Calu3 (cell line): ENCODE measurements at regions not wholly inside any gene's neighbourhood (a gene's known extent, or its start where the extent isn't known, plus 50 kb on each side); places are given as distances from the start of the nearest gene placed in this dataset.

Experiments used
- BruUV-seq: library from RNA; stranded (reverse); fragments of 400-500 nt; replicated peaks from 2 replicates; lab custom pipeline; 2021; lab: Mats Ljungman, UMichigan
- CTCF ChIA-PET: fragments of 300-600 bp; sonication (Branson Sonifier 250); formaldehyde crosslinking; loops from one replicate; lab custom pipeline; 2022; ENCODE audit warnings: antibody characterized with exemption; lab: Charles Lee
- DNase-seq: peaks from one replicate; pipeline ENCODE4 v3.0.0; 2022
- H3K27ac Mint-ChIP-seq: one replicate; pipeline ENCODE4 v1.8.0; 2022; ENCODE audit warnings: mixed read lengths; ENCODE audit not compliant: unreplicated experiment
- H3K27me3 Mint-ChIP-seq: one replicate; pipeline ENCODE4 v1.8.0; 2022; ENCODE audit warnings: mixed read lengths; ENCODE audit not compliant: unreplicated experiment
- H3K36me3 Mint-ChIP-seq: one replicate; pipeline ENCODE4 v1.8.0; 2022; ENCODE audit warnings: mild to moderate bottlenecking, moderate library complexity, mixed read lengths; ENCODE audit not compliant: insufficient read depth, unreplicated experiment
- H3K4me1 Mint-ChIP-seq: one replicate; pipeline ENCODE4 v1.8.0; 2022; ENCODE audit warnings: mild to moderate bottlenecking, low read depth, mixed read lengths; ENCODE audit not compliant: unreplicated experiment
- H3K4me3 Mint-ChIP-seq: one replicate; pipeline ENCODE4 v1.8.0; 2022; ENCODE audit warnings: mild to moderate bottlenecking, low read depth, moderate library complexity, mixed read lengths; ENCODE audit not compliant: unreplicated experiment
- H3K9me3 Mint-ChIP-seq: one replicate; pipeline ENCODE4 v1.8.0; 2022; ENCODE audit warnings: low read depth, mixed read lengths; ENCODE audit not compliant: unreplicated experiment
- intact Hi-C: fragments of 100-400 bp; cut with micrococcal nuclease; formaldehyde crosslinking; loops from one replicate; pipeline ENCODE4 v1.10.0; 2022; ENCODE audit not compliant: unreplicated experiment
- TF ChIP-seq, protein P1 (sequence below): fragments of 200-600 bp; IDR thresholded peaks from one replicate; pipeline ENCODE4 v1.8.0; 2022; ENCODE audit warnings: antibody characterized with exemption; ENCODE audit not compliant: unreplicated experiment

DNA sequence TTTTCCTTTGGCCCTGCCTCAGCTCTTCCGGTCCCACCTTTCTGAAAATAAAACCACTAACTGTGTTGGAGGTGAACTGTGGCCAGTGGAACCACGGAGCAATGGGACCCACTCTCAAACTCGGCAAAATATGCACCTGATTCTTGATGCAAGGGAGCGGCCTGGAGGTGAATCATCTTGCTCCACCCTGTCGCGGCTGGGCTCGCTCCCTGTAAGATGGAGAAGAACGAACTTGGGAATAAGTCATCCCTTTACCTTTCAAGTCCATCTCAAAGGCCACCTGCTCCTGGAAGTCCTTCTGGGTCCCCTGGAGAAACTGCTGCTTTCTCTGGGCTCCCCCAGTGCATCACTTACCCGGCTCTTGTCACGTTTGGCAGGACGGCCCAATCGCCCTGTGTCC lies 309.9 kb downstream of the BCL11B start:
- TF ChIP-seq, protein P1, sequence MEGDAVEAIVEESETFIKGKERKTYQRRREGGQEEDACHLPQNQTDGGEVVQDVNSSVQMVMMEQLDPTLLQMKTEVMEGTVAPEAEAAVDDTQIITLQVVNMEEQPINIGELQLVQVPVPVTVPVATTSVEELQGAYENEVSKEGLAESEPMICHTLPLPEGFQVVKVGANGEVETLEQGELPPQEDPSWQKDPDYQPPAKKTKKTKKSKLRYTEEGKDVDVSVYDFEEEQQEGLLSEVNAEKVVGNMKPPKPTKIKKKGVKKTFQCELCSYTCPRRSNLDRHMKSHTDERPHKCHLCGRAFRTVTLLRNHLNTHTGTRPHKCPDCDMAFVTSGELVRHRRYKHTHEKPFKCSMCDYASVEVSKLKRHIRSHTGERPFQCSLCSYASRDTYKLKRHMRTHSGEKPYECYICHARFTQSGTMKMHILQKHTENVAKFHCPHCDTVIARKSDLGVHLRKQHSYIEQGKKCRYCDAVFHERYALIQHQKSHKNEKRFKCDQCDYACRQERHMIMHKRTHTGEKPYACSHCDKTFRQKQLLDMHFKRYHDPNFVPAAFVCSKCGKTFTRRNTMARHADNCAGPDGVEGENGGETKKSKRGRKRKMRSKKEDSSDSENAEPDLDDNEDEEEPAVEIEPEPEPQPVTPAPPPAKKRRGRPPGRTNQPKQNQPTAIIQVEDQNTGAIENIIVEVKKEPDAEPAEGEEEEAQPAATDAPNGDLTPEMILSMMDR = no peak
- CTCF ChIA-PET = no interaction called here
- intact Hi-C loops = no loop called here
- H3K27ac Mint-ChIP-seq = no peak overlapping the region
- H3K9me3 Mint-ChIP-seq = no peaks in the 10 kb centered on the region
- no peak for DNase-seq
- no TSS peak for BruUV-seq
- H3K36me3 Mint-ChIP-seq = no peaks in the 10 kb centered on the region
- no peak overlapping the region for H3K4me3 Mint-ChIP-seq
- H3K4me1 Mint-ChIP-seq = peaks cover 11% of the 10 kb centered on the region
- peaks cover 23% of the 10 kb centered on the region for H3K27me3 Mint-ChIP-seq

DNA sequence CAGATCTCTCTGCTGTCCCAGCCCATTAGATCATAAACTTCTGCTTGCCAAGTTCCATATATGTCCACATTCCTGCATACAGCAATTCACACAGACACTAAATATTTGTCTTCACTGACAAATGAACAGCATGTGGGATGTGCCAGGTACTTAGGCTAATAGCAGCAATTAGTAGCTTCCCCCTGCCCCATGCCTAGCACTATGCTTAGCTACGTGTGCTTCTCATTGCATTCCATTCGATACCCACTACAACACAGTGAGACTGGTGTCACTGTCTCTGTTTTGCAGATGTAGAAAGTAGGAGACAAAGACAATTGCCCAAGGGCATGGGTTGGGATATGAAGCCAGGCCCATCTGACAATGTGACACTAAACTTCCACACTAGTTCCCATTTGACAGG lies 308.4 kb downstream of the BCL11B start:
- no TSS peak for BruUV-seq
- Mint-ChIP-seq H3K4me1 (peaks cover 11% of the 10 kb centered on the region), H3K9me3 (no peaks in the 10 kb centered on the region), H3K27ac (no peak overlapping the region), H3K4me3 (no peak overlapping the region), H3K36me3 (no peaks in the 10 kb centered on the region), H3K27me3 (peaks cover 23% of the 10 kb centered on the region)
- TF ChIP-seq, protein P1 = no peak
- DNase-seq = no peak
- intact Hi-C loops = no loop called here
- CTCF ChIA-PET = no interaction called here

DNA sequence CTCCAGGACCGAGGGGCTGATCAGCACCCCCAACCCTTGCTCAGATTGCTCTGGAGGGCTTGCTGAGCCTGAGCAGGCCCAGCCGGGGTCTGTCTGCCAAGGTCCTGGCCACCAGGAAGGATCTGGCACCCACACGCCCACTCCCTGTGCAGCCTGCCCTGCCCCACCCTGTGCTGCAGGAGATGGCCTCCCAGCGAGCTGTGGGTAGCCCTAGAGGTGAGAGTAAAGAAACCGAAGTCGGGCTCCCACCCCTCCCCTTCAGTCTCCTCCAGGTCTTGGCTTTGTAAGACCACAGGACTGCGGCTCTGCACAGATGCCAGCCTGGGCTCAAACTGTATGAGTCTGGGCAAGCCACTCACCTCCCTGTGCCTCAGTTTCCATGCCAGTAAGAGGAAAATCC lies 307.8 kb downstream of the BCL11B start:
- no peaks in the 10 kb centered on the region for H3K36me3 Mint-ChIP-seq
- no peak overlapping the region for H3K4me3 Mint-ChIP-seq
- CTCF ChIA-PET = no interaction called here
- no peak for DNase-seq
- H3K27me3 Mint-ChIP-seq = peaks cover 23% of the 10 kb centered on the region
- peaks cover 11% of the 10 kb centered on the region for H3K4me1 Mint-ChIP-seq
- BruUV-seq = no TSS peak
- TF ChIP-seq, protein P1 = no peak
- H3K9me3 Mint-ChIP-seq = no peaks in the 10 kb centered on the region
- intact Hi-C loops = no loop called here
- no peak overlapping the region for H3K27ac Mint-ChIP-seq

DNA sequence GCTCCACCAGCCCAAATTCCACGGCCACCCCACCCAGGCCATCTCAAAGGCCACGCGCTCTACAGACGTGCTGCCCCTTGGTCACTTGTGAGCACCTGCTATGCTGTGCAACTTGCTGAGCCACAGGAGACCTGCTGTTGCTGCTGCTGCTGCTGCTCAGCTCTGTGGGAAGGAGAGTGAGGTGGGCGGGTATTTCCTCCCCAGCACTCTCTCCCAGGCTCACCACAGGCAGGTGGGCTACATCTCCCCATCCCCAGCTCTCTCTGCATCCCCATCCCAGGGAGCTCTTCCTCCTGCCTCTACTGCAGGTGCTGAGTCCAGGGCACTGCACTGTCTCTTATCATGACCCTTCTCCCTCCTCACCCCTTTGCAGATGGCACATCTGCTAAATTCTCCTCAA lies 306.9 kb downstream of the BCL11B start:
- Mint-ChIP-seq H3K4me3 (no peak overlapping the region), H3K27me3 (peaks cover 23% of the 10 kb centered on the region), H3K27ac (no peak overlapping the region), H3K4me1 (peaks cover 11% of the 10 kb centered on the region), H3K36me3 (no peaks in the 10 kb centered on the region), H3K9me3 (no peaks in the 10 kb centered on the region)
- no peak for DNase-seq
- TF ChIP-seq, protein P1 = no peak
- no TSS peak for BruUV-seq
- CTCF ChIA-PET = no interaction called here
- intact Hi-C loops = no loop called here
